ENCODE measurements at regions not wholly inside any gene's neighbourhood (a gene's known extent, or its start where the extent isn't known, plus 50 kb on each side); places are given as distances from the start of the nearest gene placed in this dataset.

- TF ChIP-seq GATA3 (IDR thresholded peaks at IDR 0.05; ENCODE audit: low read depth, low read length), result no peak
- no peak for TF ChIP-seq GATA2 (IDR thresholded peaks at IDR 0.05; ENCODE audit: low read depth, low read length)
Observed at GRCh38 chr5:28165096-28165495, 1126.7 kb upstream of the CDH9 start.
